HEK293 (cell line): ENCODE measurements at regions not wholly inside any gene's neighbourhood (a gene's known extent, or its start where the extent isn't known, plus 50 kb on each side); places are given as distances from the start of the nearest gene placed in this dataset.
"Not testable (repeated sequence)": the region's sequence is repeated elsewhere in the genome, so short reads cannot be mapped to it uniquely, and the experiment has no call there.

Experiments used
- CTCF ChIP-seq: fragments of 450-650 bp; formaldehyde crosslinking; IDR thresholded peaks from 2 replicates; pipeline ENCODE4 v1.5.1; 2016; ENCODE audit warnings: missing biosample characterization, missing genetic modification characterization
- PRDM1 ChIP-seq: fragments of 450-650 bp; formaldehyde crosslinking; IDR thresholded peaks from 2 replicates; pipeline ENCODE4; 2016; ENCODE audit warnings: missing biosample characterization, missing genetic modification characterization
- SALL2 ChIP-seq: fragments of 450-650 bp; formaldehyde crosslinking; IDR thresholded peaks from 2 replicates; pipeline ENCODE4 v1.5.0; 2017; ENCODE audit warnings: missing biosample characterization, mild to moderate bottlenecking, missing genetic modification characterization, borderline replicate concordance
- ZFHX2 ChIP-seq: fragments of 450-650 bp; formaldehyde crosslinking; conservative IDR thresholded peaks from 2 replicates; pipeline ENCODE4 v1.5.1; 2016; ENCODE audit warnings: missing biosample characterization, missing genetic modification characterization
- ZNF274 ChIP-seq, 2 experiments: fragments of 200-500 bp in 1 of 2; fragments of 450-650 bp in 1 of 2; sonication (Bioruptor generic) in 1 of 2; formaldehyde crosslinking in 1 of 2; IDR thresholded peaks; 2 replicates each; pipeline versions ENCODE4 v1.5.1 to v1.6.1; 2014 to 2016; ENCODE audit warnings: borderline replicate concordance in 1 of 2, inconsistent platforms in 1 of 2, low read length in 1 of 2, missing biosample characterization in 1 of 2, missing genetic modification characterization in 1 of 2
- ZNF341 ChIP-seq: fragments of 450-650 bp; formaldehyde crosslinking; IDR thresholded peaks from 2 replicates; pipeline ENCODE4; 2016; ENCODE audit warnings: low read depth, missing biosample characterization, missing genetic modification characterization
- TF ChIP-seq, protein P1 (sequence below): fragments of 450-650 bp; formaldehyde crosslinking; IDR thresholded peaks from 2 replicates; pipeline ENCODE4 v1.5.1; 2016; ENCODE audit warnings: missing biosample characterization, missing genetic modification characterization, borderline replicate concordance

DNA sequence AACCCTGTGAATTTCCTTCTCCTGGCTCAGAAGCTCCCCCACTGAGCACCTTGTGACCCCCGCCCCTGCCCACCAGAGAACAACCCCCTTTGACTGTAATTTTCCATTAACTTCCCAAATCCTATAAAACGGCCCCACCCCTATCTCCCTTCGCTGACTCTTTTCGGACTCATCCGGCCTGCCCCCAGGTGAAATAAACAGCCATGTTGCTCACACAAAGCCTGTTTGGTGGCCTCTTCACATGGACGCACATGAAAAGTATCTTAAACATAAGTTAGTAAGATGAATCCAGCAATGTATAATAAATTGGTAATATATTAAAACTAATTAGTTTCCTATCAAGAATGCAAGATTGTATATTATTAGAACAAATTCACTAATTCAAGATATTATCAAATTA lies 462.3 kb upstream of the NETO1 start:
- TF ChIP-seq ZNF341 (tag by site-specific recombination); SALL2 (tag by site-specific recombination); ZFHX2 (tag by site-specific recombination); CTCF (tag by site-specific recombination); PRDM1; ZNF274 (IDR thresholded peaks at IDR 0.05; ENCODE audit: low read length); ZNF274 (tag by site-specific recombination; IDR thresholded peaks at IDR 0.05; ENCODE audit: borderline replicate concordance): not testable (repeated sequence)
- TF ChIP-seq, protein P1, sequence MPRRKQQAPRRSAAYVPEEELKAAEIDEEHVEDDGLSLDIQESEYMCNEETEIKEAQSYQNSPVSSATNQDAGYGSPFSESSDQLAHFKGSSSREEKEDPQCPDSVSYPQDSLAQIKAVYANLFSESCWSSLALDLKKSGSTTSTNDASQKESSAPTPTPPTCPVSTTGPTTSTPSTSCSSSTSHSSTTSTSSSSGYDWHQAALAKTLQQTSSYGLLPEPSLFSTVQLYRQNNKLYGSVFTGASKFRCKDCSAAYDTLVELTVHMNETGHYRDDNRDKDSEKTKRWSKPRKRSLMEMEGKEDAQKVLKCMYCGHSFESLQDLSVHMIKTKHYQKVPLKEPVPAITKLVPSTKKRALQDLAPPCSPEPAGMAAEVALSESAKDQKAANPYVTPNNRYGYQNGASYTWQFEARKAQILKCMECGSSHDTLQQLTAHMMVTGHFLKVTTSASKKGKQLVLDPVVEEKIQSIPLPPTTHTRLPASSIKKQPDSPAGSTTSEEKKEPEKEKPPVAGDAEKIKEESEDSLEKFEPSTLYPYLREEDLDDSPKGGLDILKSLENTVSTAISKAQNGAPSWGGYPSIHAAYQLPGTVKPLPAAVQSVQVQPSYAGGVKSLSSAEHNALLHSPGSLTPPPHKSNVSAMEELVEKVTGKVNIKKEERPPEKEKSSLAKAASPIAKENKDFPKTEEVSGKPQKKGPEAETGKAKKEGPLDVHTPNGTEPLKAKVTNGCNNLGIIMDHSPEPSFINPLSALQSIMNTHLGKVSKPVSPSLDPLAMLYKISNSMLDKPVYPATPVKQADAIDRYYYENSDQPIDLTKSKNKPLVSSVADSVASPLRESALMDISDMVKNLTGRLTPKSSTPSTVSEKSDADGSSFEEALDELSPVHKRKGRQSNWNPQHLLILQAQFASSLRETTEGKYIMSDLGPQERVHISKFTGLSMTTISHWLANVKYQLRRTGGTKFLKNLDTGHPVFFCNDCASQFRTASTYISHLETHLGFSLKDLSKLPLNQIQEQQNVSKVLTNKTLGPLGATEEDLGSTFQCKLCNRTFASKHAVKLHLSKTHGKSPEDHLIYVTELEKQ (tag by site-specific recombination): not testable (repeated sequence)
